ENCODE measurements at regions not wholly inside any gene's neighbourhood (a gene's known extent, or its start where the extent isn't known, plus 50 kb on each side); places are given as distances from the start of the nearest gene placed in this dataset.

DNA sequence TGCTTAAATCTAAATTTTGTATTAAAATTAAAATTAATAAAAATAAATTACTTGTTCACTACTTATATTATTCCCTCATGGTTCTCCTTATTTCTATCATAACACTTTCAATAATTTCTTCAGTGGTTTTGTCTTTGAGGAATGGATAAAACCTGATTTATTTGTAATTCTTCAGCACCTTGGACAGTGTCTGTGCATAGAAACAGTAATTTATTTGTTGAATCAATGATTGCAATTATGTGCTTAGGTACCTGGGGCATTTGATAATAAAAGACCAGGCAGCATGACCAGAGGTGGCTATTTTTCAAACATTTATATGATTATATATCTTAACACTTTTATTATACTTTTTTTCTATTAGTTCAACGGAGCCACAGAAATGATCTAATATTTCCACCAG lies 1062.7 kb downstream of the DSC3 start:
- H3K4me1 ChIP-seq (ENCODE audit: control insufficient read depth, insufficient read depth, low read length), result no peaks in the 10 kb centered on the region
- no peaks in the 10 kb centered on the region for H3K9me3 ChIP-seq (ENCODE audit: control insufficient read depth, low read length)
- 100% methylated on average over 1 of the region's 1 CpG; no CpG with 5 or more reads in 1 of the 2 experiments for WGBS, 2 experiments
- H3K4me3 ChIP-seq (ENCODE audit: insufficient read depth, low read depth, low read length), result no peak overlapping the region
- no peaks in the 10 kb centered on the region for H3K36me3 ChIP-seq (ENCODE audit: control insufficient read depth, insufficient read depth, low read length)
- H3K27ac ChIP-seq (ENCODE audit: insufficient read depth, low read depth, low read length, poor library complexity, severe bottlenecking), result no peak overlapping the region
- H3K27me3 ChIP-seq (ENCODE audit: control insufficient read depth, insufficient read depth, low read length, poor library complexity, severe bottlenecking), result no peaks in the 10 kb centered on the region

- H3K9me3 ChIP-seq (ENCODE audit: control insufficient read depth, low read length), result no peaks in the 10 kb centered on the region
Observed at GRCh38 chr18:29969876-29970275, 1072.7 kb downstream of the DSC3 start.

DNA sequence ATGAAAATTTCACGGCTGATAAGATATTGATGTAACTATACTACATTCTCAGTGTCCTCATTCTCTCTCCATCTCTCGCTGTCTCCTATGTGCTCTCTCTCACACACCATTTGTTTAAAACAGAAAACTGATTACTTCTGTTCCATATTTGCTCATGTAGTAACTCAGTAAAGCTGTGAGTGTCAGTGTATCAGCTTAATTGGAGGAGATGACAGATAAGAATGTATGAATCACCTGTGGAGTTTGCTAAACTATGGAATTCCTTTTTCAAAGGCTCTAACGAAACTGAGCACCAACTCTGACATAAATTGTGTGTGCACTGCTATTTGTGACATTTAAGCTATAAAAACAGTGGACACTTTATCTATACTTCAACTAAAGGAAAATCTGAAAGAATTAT lies 1080.0 kb downstream of the DSC3 start:
- H3K36me3 ChIP-seq (ENCODE audit: control insufficient read depth, insufficient read depth, low read length), result no peaks in the 10 kb centered on the region
- no peaks in the 10 kb centered on the region for H3K4me1 ChIP-seq (ENCODE audit: control insufficient read depth, insufficient read depth, low read length)
- H3K27ac ChIP-seq (ENCODE audit: insufficient read depth, low read depth, low read length, poor library complexity, severe bottlenecking), result no peak overlapping the region
- 83 to 89% methylated on average over 1 to 3 of the region's 3 CpGs for WGBS, 2 experiments
- no peaks in the 10 kb centered on the region for H3K9me3 ChIP-seq (ENCODE audit: control insufficient read depth, low read length)
- no peaks in the 10 kb centered on the region for H3K27me3 ChIP-seq (ENCODE audit: control insufficient read depth, insufficient read depth, low read length, poor library complexity, severe bottlenecking)
- H3K4me3 ChIP-seq (ENCODE audit: insufficient read depth, low read depth, low read length), result no peak overlapping the region

More at GRCh38 chr18:29969876-29970275, 1072.7 kb downstream of the DSC3 start:
- no peak overlapping the region for H3K27ac ChIP-seq (ENCODE audit: insufficient read depth, low read depth, low read length, poor library complexity, severe bottlenecking)
- H3K4me1 ChIP-seq (ENCODE audit: control insufficient read depth, insufficient read depth, low read length), result no peaks in the 10 kb centered on the region
- H3K27me3 ChIP-seq (ENCODE audit: control insufficient read depth, insufficient read depth, low read length, poor library complexity, severe bottlenecking), result no peaks in the 10 kb centered on the region
- H3K4me3 ChIP-seq (ENCODE audit: insufficient read depth, low read depth, low read length), result no peak overlapping the region
- H3K36me3 ChIP-seq (ENCODE audit: control insufficient read depth, insufficient read depth, low read length), result no peaks in the 10 kb centered on the region

GRCh38 chr18:29960539-29960938 lies 1082.0 kb downstream of the DSC3 start:
- no peak overlapping the region for H3K27ac ChIP-seq (ENCODE audit: insufficient read depth, low read depth, low read length, poor library complexity, severe bottlenecking)
- H3K36me3 ChIP-seq (ENCODE audit: control insufficient read depth, insufficient read depth, low read length), result no peaks in the 10 kb centered on the region
- H3K4me1 ChIP-seq (ENCODE audit: control insufficient read depth, insufficient read depth, low read length), result no peaks in the 10 kb centered on the region
- H3K9me3 ChIP-seq (ENCODE audit: control insufficient read depth, low read length), result no peaks in the 10 kb centered on the region
- no peaks in the 10 kb centered on the region for H3K27me3 ChIP-seq (ENCODE audit: control insufficient read depth, insufficient read depth, low read length, poor library complexity, severe bottlenecking)
- no peak overlapping the region for H3K4me3 ChIP-seq (ENCODE audit: insufficient read depth, low read depth, low read length)

DNA sequence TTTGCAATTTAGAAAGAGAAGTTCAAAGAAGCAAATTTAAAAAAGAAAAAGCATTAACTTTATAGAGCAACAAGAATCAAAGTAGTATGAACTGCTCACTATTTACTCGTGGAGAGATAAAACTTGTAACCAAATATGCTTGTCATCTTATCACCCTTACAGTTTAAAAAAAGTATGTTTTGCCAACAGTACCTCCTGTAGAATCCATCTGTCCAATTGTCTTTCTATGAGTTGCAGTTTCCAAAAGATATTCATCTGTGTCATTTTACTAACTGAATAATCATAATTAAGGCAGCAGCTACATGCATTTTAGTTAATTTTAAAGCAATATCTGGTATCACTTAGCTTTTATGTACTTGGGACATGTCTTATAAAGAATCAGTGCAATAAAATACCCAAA lies 1112.3 kb downstream of the DSC3 start:
- no peak overlapping the region for H3K4me3 ChIP-seq (ENCODE audit: insufficient read depth, low read depth, low read length)
- H3K9me3 ChIP-seq (ENCODE audit: control insufficient read depth, low read length), result no peaks in the 10 kb centered on the region
- WGBS, 2 experiments, result 96 to 100% methylated on average over 1 of the region's 1 CpG
- H3K36me3 ChIP-seq (ENCODE audit: control insufficient read depth, insufficient read depth, low read length), result no peaks in the 10 kb centered on the region
- no peak overlapping the region for H3K27ac ChIP-seq (ENCODE audit: insufficient read depth, low read depth, low read length, poor library complexity, severe bottlenecking)
- H3K4me1 ChIP-seq (ENCODE audit: control insufficient read depth, insufficient read depth, low read length), result no peaks in the 10 kb centered on the region
- H3K27me3 ChIP-seq (ENCODE audit: control insufficient read depth, insufficient read depth, low read length, poor library complexity, severe bottlenecking), result no peaks in the 10 kb centered on the region

- Histone ChIP-seq H3K27me3 (ENCODE audit: control insufficient read depth, insufficient read depth, low read length, poor library complexity, severe bottlenecking) (no peaks in the 10 kb centered on the region), H3K4me3 (ENCODE audit: insufficient read depth, low read depth, low read length) (no peak overlapping the region), H3K9me3 (ENCODE audit: control insufficient read depth, low read length) (no peaks in the 10 kb centered on the region), H3K36me3 (ENCODE audit: control insufficient read depth, insufficient read depth, low read length) (no peaks in the 10 kb centered on the region), H3K27ac (ENCODE audit: insufficient read depth, low read depth, low read length, poor library complexity, severe bottlenecking) (no peak overlapping the region), H3K4me1 (ENCODE audit: control insufficient read depth, insufficient read depth, low read length) (no peaks in the 10 kb centered on the region)
- WGBS, 2 experiments, result 92 to 93% methylated on average over 6 of the region's 6 CpGs
Observed at GRCh38 chr18:29928081-29928480, 1114.5 kb downstream of the DSC3 start.

- H3K4me1 ChIP-seq (ENCODE audit: control insufficient read depth, insufficient read depth, low read length), result no peaks in the 10 kb centered on the region
- H3K27ac ChIP-seq (ENCODE audit: insufficient read depth, low read depth, low read length, poor library complexity, severe bottlenecking), result no peak overlapping the region
- H3K36me3 ChIP-seq (ENCODE audit: control insufficient read depth, insufficient read depth, low read length), result no peaks in the 10 kb centered on the region
- H3K4me3 ChIP-seq (ENCODE audit: insufficient read depth, low read depth, low read length), result no peak overlapping the region
- no peaks in the 10 kb centered on the region for H3K27me3 ChIP-seq (ENCODE audit: control insufficient read depth, insufficient read depth, low read length, poor library complexity, severe bottlenecking)
- WGBS, 2 experiments, result 98 to 100% methylated on average over 1 of the region's 1 CpG
- no peaks in the 10 kb centered on the region for H3K9me3 ChIP-seq (ENCODE audit: control insufficient read depth, low read length)
Observed at GRCh38 chr18:29925566-29925965, 1117.0 kb downstream of the DSC3 start.

- Histone ChIP-seq H3K27me3 (ENCODE audit: control insufficient read depth, insufficient read depth, low read length, poor library complexity, severe bottlenecking) (no peaks in the 10 kb centered on the region), H3K4me1 (ENCODE audit: control insufficient read depth, insufficient read depth, low read length) (no peaks in the 10 kb centered on the region), H3K27ac (ENCODE audit: insufficient read depth, low read depth, low read length, poor library complexity, severe bottlenecking) (no peak overlapping the region), H3K9me3 (ENCODE audit: control insufficient read depth, low read length) (no peaks in the 10 kb centered on the region), H3K36me3 (ENCODE audit: control insufficient read depth, insufficient read depth, low read length) (no peaks in the 10 kb centered on the region), H3K4me3 (ENCODE audit: insufficient read depth, low read depth, low read length) (no peak overlapping the region)
- 93 to 96% methylated on average over 6 to 7 of the region's 7 CpGs for WGBS, 2 experiments
Observed at GRCh38 chr18:29912351-29912750, 1130.2 kb downstream of the DSC3 start.

GRCh38 chr18:29892960-29893558 lies 1149.5 kb downstream of the DSC3 start:
- Histone ChIP-seq H3K36me3 (ENCODE audit: control insufficient read depth, insufficient read depth, low read length) (no peaks in the 10 kb centered on the region), H3K27ac (ENCODE audit: insufficient read depth, low read depth, low read length, poor library complexity, severe bottlenecking) (no peak overlapping the region), H3K9me3 (ENCODE audit: control insufficient read depth, low read length) (no peaks in the 10 kb centered on the region), H3K4me1 (ENCODE audit: control insufficient read depth, insufficient read depth, low read length) (no peaks in the 10 kb centered on the region), H3K27me3 (ENCODE audit: control insufficient read depth, insufficient read depth, low read length, poor library complexity, severe bottlenecking) (no peaks in the 10 kb centered on the region), H3K4me3 (ENCODE audit: insufficient read depth, low read depth, low read length) (no peak overlapping the region)
- 94 to 100% methylated on average over 1 to 2 of the region's 2 CpGs for WGBS, 2 experiments

DNA sequence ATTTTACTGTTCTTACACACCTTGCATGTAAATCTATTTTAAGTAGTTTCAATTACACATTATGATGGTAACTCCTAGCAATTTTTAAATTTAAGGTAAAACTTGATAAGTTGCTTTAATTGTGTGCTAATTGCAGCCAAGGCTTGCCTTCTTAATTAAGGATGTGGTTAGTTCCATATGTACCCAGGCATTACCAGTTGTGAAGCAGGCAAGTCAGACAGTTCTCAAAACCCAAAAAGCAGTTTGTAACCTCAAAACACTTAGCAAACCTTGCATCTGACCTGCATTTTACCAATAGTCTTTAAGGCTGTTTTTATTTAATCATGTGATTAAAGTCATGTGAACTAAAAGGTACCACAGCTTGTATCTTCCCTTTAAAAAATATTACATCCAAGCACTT lies 1159.4 kb downstream of the DSC3 start:
- Histone ChIP-seq H3K4me3 (ENCODE audit: insufficient read depth, low read depth, low read length) (no peak overlapping the region), H3K27me3 (ENCODE audit: control insufficient read depth, insufficient read depth, low read length, poor library complexity, severe bottlenecking) (no peaks in the 10 kb centered on the region), H3K36me3 (ENCODE audit: control insufficient read depth, insufficient read depth, low read length) (no peaks in the 10 kb centered on the region), H3K27ac (ENCODE audit: insufficient read depth, low read depth, low read length, poor library complexity, severe bottlenecking) (no peak overlapping the region), H3K4me1 (ENCODE audit: control insufficient read depth, insufficient read depth, low read length) (no peaks in the 10 kb centered on the region), H3K9me3 (ENCODE audit: control insufficient read depth, low read length) (no peaks in the 10 kb centered on the region)

DNA sequence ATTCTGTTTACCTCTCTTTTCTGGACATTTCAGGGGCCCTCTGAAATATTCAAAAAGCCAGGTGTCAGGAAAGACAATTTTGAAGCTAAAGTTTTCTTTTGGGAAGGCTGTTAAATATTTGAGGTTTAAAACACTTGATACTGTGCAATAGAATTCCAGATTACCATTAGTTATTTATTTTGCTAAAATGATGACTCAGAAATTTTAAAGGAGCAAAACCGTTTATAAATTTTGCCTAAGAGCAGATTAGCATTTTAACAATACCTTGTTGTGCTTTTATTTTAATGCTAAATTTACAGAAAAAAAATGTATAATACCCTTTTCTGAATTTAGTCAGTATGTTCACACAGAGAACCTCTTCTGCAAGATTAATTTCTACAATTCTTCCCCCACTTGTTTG lies 1159.9 kb downstream of the DSC3 start:
- no CpG with 5 or more reads among the region's 1 CpG for WGBS, 2 experiments
- Histone ChIP-seq H3K4me1 (ENCODE audit: control insufficient read depth, insufficient read depth, low read length) (no peaks in the 10 kb centered on the region), H3K27me3 (ENCODE audit: control insufficient read depth, insufficient read depth, low read length, poor library complexity, severe bottlenecking) (no peaks in the 10 kb centered on the region), H3K4me3 (ENCODE audit: insufficient read depth, low read depth, low read length) (no peak overlapping the region), H3K27ac (ENCODE audit: insufficient read depth, low read depth, low read length, poor library complexity, severe bottlenecking) (no peak overlapping the region), H3K9me3 (ENCODE audit: control insufficient read depth, low read length) (no peaks in the 10 kb centered on the region), H3K36me3 (ENCODE audit: control insufficient read depth, insufficient read depth, low read length) (no peaks in the 10 kb centered on the region)
